Loucy (cell line): ENCODE measurements at regions not wholly inside any gene's neighbourhood (a gene's known extent, or its start where the extent isn't known, plus 50 kb on each side); places are given as distances from the start of the nearest gene placed in this dataset.

Experiments used
- H2AFZ ChIP-seq: fragments of 200-600 bp; sonication (generic); 2 replicates; pipeline ENCODE4 v1.6.0; 2016; ENCODE audit warnings: antibody characterized with exemption, mild to moderate bottlenecking, low read length, moderate library complexity
- H3F3A ChIP-seq: fragments of 200-600 bp; 2 replicates; pipeline ENCODE4 v1.6.0; 2016; ENCODE audit warnings: antibody characterized with exemption, low read depth, mild to moderate bottlenecking
- H3K27me3 ChIP-seq: fragments of 200-600 bp; sonication (generic); 2 replicates; pipeline ENCODE4 v1.6.1; 2014; ENCODE audit warnings: low read length, mild to moderate bottlenecking; ENCODE audit not compliant: insufficient read depth, poor library complexity, severe bottlenecking
- H3K36me3 ChIP-seq: fragments of 200-600 bp; sonication (generic); 2 replicates; pipeline ENCODE4 v1.6.1; 2016; ENCODE audit warnings: low read length; ENCODE audit not compliant: insufficient read depth
- H3K4me1 ChIP-seq: fragments of 200-600 bp; sonication (generic); 2 replicates; pipeline ENCODE4 v1.5.1; 2014; ENCODE audit warnings: low read length, mild to moderate bottlenecking; ENCODE audit not compliant: insufficient read depth, poor library complexity, severe bottlenecking
- H3K4me2 ChIP-seq: fragments of 200-600 bp; sonication (generic); 2 replicates; pipeline ENCODE4 v1.6.0; 2014; ENCODE audit warnings: antibody characterized with exemption, low read length, low read depth, mild to moderate bottlenecking; ENCODE audit not compliant: poor library complexity, severe bottlenecking
- H3K4me3 ChIP-seq: fragments of 200-600 bp; sonication (generic); 2 replicates; pipeline ENCODE4 v1.5.1; 2014; ENCODE audit warnings: low read length, mild to moderate bottlenecking, mixed read lengths; ENCODE audit not compliant: poor library complexity, severe bottlenecking
- H3K79me2 ChIP-seq: fragments of 200-600 bp; sonication (generic); 2 replicates; pipeline ENCODE4 v1.6.1; 2014; ENCODE audit warnings: low read length; ENCODE audit not compliant: insufficient read depth
- H3K9ac ChIP-seq: fragments of 200-600 bp; sonication (generic); 2 replicates; pipeline ENCODE4 v1.6.0; 2014; ENCODE audit warnings: mild to moderate bottlenecking, low read depth, low read length, moderate library complexity; ENCODE audit not compliant: poor library complexity, severe bottlenecking
- H3K9me2 ChIP-seq: fragments of 200-600 bp; sonication (generic); replicated peaks from 2 replicates; pipeline ENCODE4 v1.6.1; 2016; ENCODE audit warnings: low read depth, low read length, mixed read lengths
- H3K9me3 ChIP-seq: fragments of 200-600 bp; sonication (generic); 2 replicates; pipeline ENCODE4 v1.6.1; 2014; ENCODE audit warnings: mild to moderate bottlenecking, antibody characterized with exemption, low read length, low read depth; ENCODE audit not compliant: insufficient read depth
- H4K20me1 ChIP-seq: fragments of 200-600 bp; sonication (generic); 2 replicates; pipeline ENCODE4 v1.6.0; 2014; ENCODE audit warnings: antibody characterized with exemption, low read length, mild to moderate bottlenecking; ENCODE audit not compliant: insufficient read depth, poor library complexity, severe bottlenecking
- EZH2phosphoT487 ChIP-seq: fragments of 200-600 bp; IDR thresholded peaks from 2 replicates; pipeline ENCODE4 v1.6.1; 2018; ENCODE audit warnings: antibody characterized with exemption, mild to moderate bottlenecking, moderate library complexity, borderline replicate concordance
- TF ChIP-seq, protein P1 (sequence below): fragments of 200-600 bp; sonication (generic); conservative IDR thresholded peaks from 2 replicates; pipeline ENCODE4 v1.5.1; 2014; ENCODE audit warnings: mild to moderate bottlenecking, antibody characterized with exemption, low read length

DNA sequence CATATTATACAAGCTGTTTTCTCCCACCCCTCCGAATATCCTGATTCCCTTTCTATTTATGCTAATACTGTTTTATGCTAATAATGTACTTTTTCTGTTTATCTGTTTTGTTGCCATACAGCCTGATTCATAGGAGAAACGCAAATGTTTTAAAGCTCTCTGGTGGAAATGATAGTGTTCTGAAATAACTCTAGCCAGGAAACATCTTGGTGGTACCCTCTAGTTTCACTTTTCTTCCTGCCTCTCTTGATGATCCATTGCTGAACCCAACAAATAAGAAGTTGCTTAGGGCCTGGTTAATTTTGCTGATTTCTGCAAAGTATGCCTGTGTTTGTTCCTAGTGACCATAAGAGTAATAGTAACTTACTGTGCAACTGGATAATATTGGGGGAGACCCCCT lies 148.4 kb upstream of the KCTD1 start:
- Histone ChIP-seq H3K4me1 (peaks cover 57% of the 10 kb centered on the region), H3K9me2 (no peaks in the 10 kb centered on the region), H3K9ac (peak overlapping the region; percentile 53), H3F3A (no peaks in the 10 kb centered on the region), H2AFZ (no peak overlapping the region), H3K9me3 (peaks cover 15% of the 10 kb centered on the region), H4K20me1 (peaks cover 29% of the 10 kb centered on the region), H3K36me3 (peaks cover 10% of the 10 kb centered on the region), H3K4me2 (peak overlapping the region; percentile 83), H3K27me3 (no peaks in the 10 kb centered on the region), H3K4me3 (peak overlapping the region; percentile 89), H3K79me2 (peaks cover 75% of the 10 kb centered on the region)
- TF ChIP-seq EZH2phosphoT487 = no peak
- TF ChIP-seq, protein P1, sequence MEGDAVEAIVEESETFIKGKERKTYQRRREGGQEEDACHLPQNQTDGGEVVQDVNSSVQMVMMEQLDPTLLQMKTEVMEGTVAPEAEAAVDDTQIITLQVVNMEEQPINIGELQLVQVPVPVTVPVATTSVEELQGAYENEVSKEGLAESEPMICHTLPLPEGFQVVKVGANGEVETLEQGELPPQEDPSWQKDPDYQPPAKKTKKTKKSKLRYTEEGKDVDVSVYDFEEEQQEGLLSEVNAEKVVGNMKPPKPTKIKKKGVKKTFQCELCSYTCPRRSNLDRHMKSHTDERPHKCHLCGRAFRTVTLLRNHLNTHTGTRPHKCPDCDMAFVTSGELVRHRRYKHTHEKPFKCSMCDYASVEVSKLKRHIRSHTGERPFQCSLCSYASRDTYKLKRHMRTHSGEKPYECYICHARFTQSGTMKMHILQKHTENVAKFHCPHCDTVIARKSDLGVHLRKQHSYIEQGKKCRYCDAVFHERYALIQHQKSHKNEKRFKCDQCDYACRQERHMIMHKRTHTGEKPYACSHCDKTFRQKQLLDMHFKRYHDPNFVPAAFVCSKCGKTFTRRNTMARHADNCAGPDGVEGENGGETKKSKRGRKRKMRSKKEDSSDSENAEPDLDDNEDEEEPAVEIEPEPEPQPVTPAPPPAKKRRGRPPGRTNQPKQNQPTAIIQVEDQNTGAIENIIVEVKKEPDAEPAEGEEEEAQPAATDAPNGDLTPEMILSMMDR = no peak

DNA sequence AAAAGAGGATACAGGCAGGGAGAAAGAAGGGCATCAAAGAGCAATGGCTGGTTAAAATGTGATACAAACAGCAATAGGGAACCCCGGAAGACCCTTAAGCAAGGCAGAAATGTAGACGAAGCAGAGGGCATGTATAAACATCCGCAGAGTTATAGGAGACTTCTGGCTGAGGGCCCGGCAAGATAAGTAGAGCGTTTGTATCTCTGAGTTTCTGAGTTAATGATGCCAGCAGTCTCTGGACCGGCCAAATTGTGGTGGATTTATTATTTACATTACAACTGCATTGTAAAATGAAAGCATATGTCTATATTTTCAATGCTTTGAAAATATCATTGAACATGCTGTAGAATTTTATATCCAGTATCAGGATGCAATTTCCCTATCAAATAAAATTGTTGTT lies 148.0 kb upstream of the KCTD1 start:
- H3K4me3 ChIP-seq = peak overlapping the region; percentile 89
- no peaks in the 10 kb centered on the region for H3F3A ChIP-seq
- H4K20me1 ChIP-seq = peaks cover 25% of the 10 kb centered on the region
- H3K4me1 ChIP-seq = peaks cover 52% of the 10 kb centered on the region
- peaks cover 70% of the 10 kb centered on the region for H3K79me2 ChIP-seq
- peak overlapping the region; percentile 53 for H3K9ac ChIP-seq
- no peaks in the 10 kb centered on the region for H3K9me2 ChIP-seq
- TF ChIP-seq EZH2phosphoT487 = no peak
- TF ChIP-seq, protein P1 = no peak
- H3K27me3 ChIP-seq = no peaks in the 10 kb centered on the region
- H3K4me2 ChIP-seq = peak overlapping the region; percentile 83
- H3K9me3 ChIP-seq = peaks cover 20% of the 10 kb centered on the region
- no peak overlapping the region for H2AFZ ChIP-seq
- H3K36me3 ChIP-seq = peaks cover 10% of the 10 kb centered on the region

DNA sequence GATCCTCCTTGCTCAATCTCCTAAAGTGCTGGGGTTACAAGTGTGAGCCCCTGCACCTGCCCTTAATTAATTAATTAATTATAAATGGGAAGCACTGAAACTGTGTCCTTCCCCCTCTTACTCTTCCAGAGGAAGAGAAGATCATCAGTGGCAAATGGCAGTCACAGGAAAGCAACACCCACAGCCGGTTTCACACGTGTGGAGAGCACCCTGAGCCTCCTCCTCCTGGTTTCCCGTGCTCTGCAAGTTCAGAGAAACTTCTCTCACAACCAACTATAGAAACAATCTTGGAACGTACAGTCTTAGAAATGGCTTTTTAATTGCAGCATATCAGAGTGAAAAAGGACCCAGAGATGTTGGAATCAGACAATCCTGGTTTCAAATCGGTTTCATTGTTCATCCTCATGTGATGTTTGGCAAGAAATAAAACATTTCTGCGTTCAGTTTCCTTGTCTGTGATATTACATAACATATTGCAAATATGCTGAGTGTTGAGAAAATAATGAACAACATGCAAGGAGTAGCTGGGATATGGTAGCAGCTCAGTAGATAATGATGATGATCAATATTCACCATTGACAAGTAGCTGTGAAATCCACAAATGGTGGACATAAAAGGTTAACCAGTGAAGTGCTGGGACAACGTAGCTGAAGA lies 141.0 kb upstream of the KCTD1 start:
- Histone ChIP-seq H3K27me3 (no peaks in the 10 kb centered on the region), H4K20me1 (no peaks in the 10 kb centered on the region), H3F3A (no peaks in the 10 kb centered on the region; the same call in 1 of the 2 replicates), H3K4me1 (peaks cover 27% of the 10 kb centered on the region), H3K4me2 (no peak overlapping the region), H3K9me2 (no peaks in the 10 kb centered on the region), H3K4me3 (no peak overlapping the region), H3K36me3 (no peaks in the 10 kb centered on the region; the same call in 1 of the 2 replicates), H3K9ac (no peak overlapping the region), H2AFZ (no peak overlapping the region), H3K79me2 (0 out of 2 replicates have a peak, but pooled peaks cover 12% of the 10 kb centered on the region), H3K9me3 (peaks cover 25% of the 10 kb centered on the region)
- no peak for TF ChIP-seq EZH2phosphoT487
- TF ChIP-seq, protein P1 = no peak
